Spinal cord (tissue), 9 donors: ENCODE measurements at regions not wholly inside any gene's neighbourhood (a gene's known extent, or its start where the extent isn't known, plus 50 kb on each side); places are given as distances from the start of the nearest gene placed in this dataset.

Experiments
- DNase-seq, 6 donors: peaks; one replicate each; pipeline versions ENCODE4 v3.0.0 to v3.0.0-alpha.2; 2013 to 2015; ENCODE audit warnings: low spot score in 6 of 6, low read depth in 4 of 6
- H3K27ac ChIP-seq: one replicate; pipeline ENCODE4 v1.5.1; 2013; ENCODE audit warnings: low read depth, low read length, control low read depth
- H3K27me3 ChIP-seq: one replicate; pipeline ENCODE4 v1.6.1; 2013; ENCODE audit warnings: low read length; ENCODE audit not compliant: control insufficient read depth, insufficient read depth
- H3K36me3 ChIP-seq: one replicate; pipeline ENCODE4 v1.6.1; 2013; ENCODE audit warnings: low read length; ENCODE audit not compliant: control insufficient read depth, insufficient read depth
- H3K4me1 ChIP-seq: one replicate; pipeline ENCODE4 v1.6.1; 2013; ENCODE audit warnings: low read length; ENCODE audit not compliant: control insufficient read depth, insufficient read depth
- H3K4me3 ChIP-seq: one replicate; pipeline ENCODE4 v1.5.1; 2013; ENCODE audit warnings: low read depth, low read length, control low read depth
- H3K9me3 ChIP-seq: one replicate; pipeline ENCODE4 v1.6.1; 2013; ENCODE audit warnings: low read length; ENCODE audit not compliant: control insufficient read depth, insufficient read depth
- WGBS: methylation state at CpG from one replicate; pipeline ENCODE4 v1.1.5; 2013; ENCODE audit warnings: missing lambda C conversion rate; ENCODE audit not compliant: insufficient coverage; 5-methylcytosine and 5-hydroxymethylcytosine counted together
- donor health status: healthy.

- peaks cover 3% of the 10 kb centered on the region for H3K9me3 ChIP-seq
- DNase-seq, result no peak
- no peak overlapping the region for H3K4me3 ChIP-seq
- no peak overlapping the region for H3K27ac ChIP-seq
- no peaks in the 10 kb centered on the region for H3K27me3 ChIP-seq
- 82% methylated on average over 47 of the region's 58 CpGs for WGBS
- H3K4me1 ChIP-seq, result no peaks in the 10 kb centered on the region
- no peaks in the 10 kb centered on the region for H3K36me3 ChIP-seq
These were observed 1960.9 kb upstream of the DEFB115 start for GRCh38 chr20:29296256-29297230.

GRCh38 chr20:29297411-29298270 lies 1959.8 kb upstream of the DEFB115 start:
- H3K27me3 ChIP-seq, result no peaks in the 10 kb centered on the region
- peaks cover 3% of the 10 kb centered on the region for H3K9me3 ChIP-seq
- H3K4me1 ChIP-seq, result no peaks in the 10 kb centered on the region
- H3K4me3 ChIP-seq, result no peak overlapping the region
- H3K27ac ChIP-seq, result no peak overlapping the region
- no peak for DNase-seq
- H3K36me3 ChIP-seq, result no peaks in the 10 kb centered on the region
- 77% methylated on average over 70 of the region's 70 CpGs for WGBS

- no peak overlapping the region for H3K4me3 ChIP-seq
- peaks cover 3% of the 10 kb centered on the region for H3K9me3 ChIP-seq
- H3K27me3 ChIP-seq, result no peaks in the 10 kb centered on the region
- H3K27ac ChIP-seq, result no peak overlapping the region
- WGBS, result 82% methylated on average over 12 of the region's 12 CpGs
- DNase-seq, result no peak
- H3K36me3 ChIP-seq, result no peaks in the 10 kb centered on the region
- no peaks in the 10 kb centered on the region for H3K4me1 ChIP-seq
These were observed 1959.2 kb upstream of the DEFB115 start for GRCh38 chr20:29298271-29298590.

- H3K27me3 ChIP-seq, result no peaks in the 10 kb centered on the region
- H3K4me3 ChIP-seq, result no peak overlapping the region
- peak in 1 of 6 donors; percentile 22 for DNase-seq
- no peak overlapping the region for H3K27ac ChIP-seq
- H3K36me3 ChIP-seq, result no peaks in the 10 kb centered on the region
- peaks cover 3% of the 10 kb centered on the region for H3K9me3 ChIP-seq
- 86% methylated on average over 39 of the region's 40 CpGs for WGBS
- no peaks in the 10 kb centered on the region for H3K4me1 ChIP-seq
These were observed 1958.5 kb upstream of the DEFB115 start for GRCh38 chr20:29298759-29299613.

- no peaks in the 10 kb centered on the region for H3K27me3 ChIP-seq
- WGBS, result 83% methylated on average over 41 of the region's 49 CpGs
- H3K4me1 ChIP-seq, result no peaks in the 10 kb centered on the region
- H3K27ac ChIP-seq, result no peak overlapping the region
- no peak for DNase-seq
- peaks cover 3% of the 10 kb centered on the region for H3K9me3 ChIP-seq
- H3K36me3 ChIP-seq, result no peaks in the 10 kb centered on the region
- H3K4me3 ChIP-seq, result no peak overlapping the region
These were observed 1957.5 kb upstream of the DEFB115 start for GRCh38 chr20:29299811-29300578.

GRCh38 chr20:29300579-29301551 lies 1956.6 kb upstream of the DEFB115 start:
- no peaks in the 10 kb centered on the region for H3K36me3 ChIP-seq
- no peaks in the 10 kb centered on the region for H3K4me1 ChIP-seq
- no peak overlapping the region for H3K4me3 ChIP-seq
- no peaks in the 10 kb centered on the region for H3K27me3 ChIP-seq
- H3K27ac ChIP-seq, result no peak overlapping the region
- peaks cover 3% of the 10 kb centered on the region for H3K9me3 ChIP-seq
- no peak for DNase-seq
- WGBS, result 79% methylated on average over 88 of the region's 88 CpGs

GRCh38 chr20:29301624-29302259 lies 1955.7 kb upstream of the DEFB115 start:
- WGBS, result 82% methylated on average over 43 of the region's 46 CpGs
- peaks cover 3% of the 10 kb centered on the region for H3K9me3 ChIP-seq
- no peak overlapping the region for H3K4me3 ChIP-seq
- H3K36me3 ChIP-seq, result no peaks in the 10 kb centered on the region
- H3K4me1 ChIP-seq, result no peaks in the 10 kb centered on the region
- no peaks in the 10 kb centered on the region for H3K27me3 ChIP-seq
- H3K27ac ChIP-seq, result no peak overlapping the region
- DNase-seq, result no peak
